Hindlimb muscle (tissue), 1 donor: ENCODE measurements at regions not wholly inside any gene's neighbourhood (a gene's known extent, or its start where the extent isn't known, plus 50 kb on each side); places are given as distances from the start of the nearest gene placed in this dataset.
"Not testable (repeated sequence)": the region's sequence is repeated elsewhere in the genome, so short reads cannot be mapped to it uniquely, and the experiment has no call there.

Source experiments
- DNase-seq: peaks from one replicate; pipeline ENCODE4 v3.0.0-alpha.2; 2013

GRCh38 chr19:5257155-5258045 lies 83.2 kb downstream of the PTPRS start:
- no peak for DNase-seq

GRCh38 chr19:5255602-5256231 lies 84.9 kb downstream of the PTPRS start:
- DNase-seq: no peak

- DNase-seq: no peak
These were observed 85.7 kb downstream of the PTPRS start for GRCh38 chr19:5254944-5255343.

GRCh38 chr19:5254543-5254942 lies 86.1 kb downstream of the PTPRS start:
- DNase-seq: no peak

GRCh38 chr19:5253406-5254110 lies 87.1 kb downstream of the PTPRS start:
- DNase-seq: peak; percentile 78

- no peak for DNase-seq
These were observed 89.2 kb downstream of the PTPRS start for GRCh38 chr19:5251096-5252065.

- no peak for DNase-seq
These were observed 90.4 kb downstream of the PTPRS start for GRCh38 chr19:5250127-5250659.

- DNase-seq: no peak
These were observed 91.1 kb downstream of the PTPRS start for GRCh38 chr19:5249526-5249925.

GRCh38 chr19:5247957-5248705 lies 92.5 kb downstream of the PTPRS start:
- no peak for DNase-seq

- DNase-seq: no peak
These were observed 94.0 kb downstream of the PTPRS start for GRCh38 chr19:5246554-5247155.

GRCh38 chr19:5245631-5246553 lies 94.7 kb downstream of the PTPRS start:
- DNase-seq: no peak

- no peak for DNase-seq
These were observed 96.3 kb downstream of the PTPRS start for GRCh38 chr19:5244351-5244750.

GRCh38 chr19:5243878-5244277 lies 96.7 kb downstream of the PTPRS start:
- no peak for DNase-seq

GRCh38 chr19:5241896-5242295 lies 98.7 kb downstream of the PTPRS start:
- DNase-seq: not testable (repeated sequence)

- no peak for DNase-seq
These were observed 100.6 kb downstream of the PTPRS start for GRCh38 chr19:5240011-5240410.

GRCh38 chr19:5238700-5239099 lies 101.9 kb downstream of the PTPRS start:
- DNase-seq: no peak

GRCh38 chr19:5237939-5238480 lies 102.6 kb downstream of the PTPRS start:
- DNase-seq: no peak

GRCh38 chr19:5237190-5237780 lies 103.3 kb downstream of the PTPRS start:
- no peak for DNase-seq
